Endothelial cell of umbilical vein (primary cell): ENCODE measurements at regions not wholly inside any gene's neighbourhood (a gene's known extent, or its start where the extent isn't known, plus 50 kb on each side); places are given as distances from the start of the nearest gene placed in this dataset.

ENCODE experiments used
- BruUV-seq: library from RNA; stranded (reverse); fragments of 400-500 nt; replicated peaks from 2 replicates; lab custom pipeline; 2021; lab: Mats Ljungman, UMichigan
- CTCF ChIA-PET: fragments of 300-600, 350-600 bp; sonication (Branson Sonifier 250); formaldehyde crosslinking; loops from one replicate; lab custom pipeline; 2021; ENCODE audit warnings: antibody characterized with exemption, inconsistent platforms; lab: Charles Lee
- POLR2A ChIA-PET: fragments of 300-600, 350-600 bp; sonication (Branson Sonifier 250); formaldehyde crosslinking; loops from one replicate; lab custom pipeline; 2021; ENCODE audit warnings: antibody characterized with exemption, inconsistent platforms; lab: Charles Lee
- DNase-seq: peaks from one replicate; pipeline ENCODE4 v3.0.0-alpha.2; 2011; ENCODE audit warnings: low read depth, low spot score
- FAIRE-seq: peaks from 2 replicates; lab custom pipeline; 2011; peaks lifted over from hg19 to GRCh38; lab: Jason Lieb, UNC
- H2AFZ ChIP-seq: 2 replicates; pipeline ENCODE4 v1.6.0; 2012; ENCODE audit warnings: low read depth, low read length, control low read depth, inconsistent platforms
- H3K27ac ChIP-seq: 2 replicates; pipeline ENCODE4 v1.5.1; 2011; ENCODE audit warnings: low read depth, mild to moderate bottlenecking, control low read depth, low read length, moderate library complexity; ENCODE audit not compliant: insufficient read depth
- H3K27me3 ChIP-seq, 2 experiments: 2 replicates each; pipeline versions ENCODE4 v1.6.0 to v1.6.1; 2011; ENCODE audit warnings: low read length in 2 of 2, mixed read lengths in 1 of 2; ENCODE audit not compliant: control insufficient read depth in 2 of 2, insufficient read depth in 2 of 2
- H3K36me3 ChIP-seq, 2 experiments: 2 replicates in 1 of 2; 3 replicates in 1 of 2; pipeline ENCODE4 v1.5.1; 2011; ENCODE audit warnings: low read length in 2 of 2, mild to moderate bottlenecking in 1 of 2, moderate library complexity in 1 of 2; ENCODE audit not compliant: control insufficient read depth in 2 of 2, insufficient read depth in 2 of 2; ENCODE audit errors: extremely low read depth in 1 of 2
- H3K4me1 ChIP-seq: 3 replicates; pipeline ENCODE4 v1.5.1; 2011; ENCODE audit warnings: mild to moderate bottlenecking, low read length; ENCODE audit not compliant: control insufficient read depth, insufficient read depth; ENCODE audit errors: extremely low read depth
- H3K4me2 ChIP-seq: 2 replicates; pipeline ENCODE4 v1.6.1; 2011; ENCODE audit warnings: low read length, control low read depth, mixed read lengths; ENCODE audit not compliant: insufficient read depth
- H3K4me3 ChIP-seq, 3 experiments: fragments of 200-600 bp in 1 of 3; sonication (generic), shearing (Covaris generic) in 1 of 3; replicated peaks in 1 of 3; 2 replicates each; pipeline ENCODE4 v1.5.1; 2011 to 2016; ENCODE audit warnings: control low read depth in 3 of 3, low read length in 3 of 3, mild to moderate bottlenecking in 2 of 3, inconsistent platforms in 1 of 3, low read depth in 1 of 3, moderate library complexity in 1 of 3; ENCODE audit not compliant: insufficient read depth in 1 of 3
- H3K79me2 ChIP-seq: 2 replicates; pipeline ENCODE4 v1.6.0; 2012; ENCODE audit warnings: low read length, inconsistent platforms; ENCODE audit not compliant: control insufficient read depth, insufficient read depth
- H3K9ac ChIP-seq: replicated peaks from 2 replicates; pipeline ENCODE3; 2011; ENCODE audit warnings: low read length, control low read depth; ENCODE audit not compliant: insufficient read depth; ENCODE audit errors: extremely low read depth
- H3K9me1 ChIP-seq: replicated peaks from 3 replicates; pipeline ENCODE4 v1.6.0; 2011; ENCODE audit warnings: mild to moderate bottlenecking, low read length; ENCODE audit not compliant: control insufficient read depth, insufficient read depth; ENCODE audit errors: extremely low read depth
- H3K9me3 ChIP-seq: replicated peaks from 2 replicates; pipeline ENCODE4 v1.5.1; 2012; ENCODE audit warnings: low read length, inconsistent platforms; ENCODE audit not compliant: control insufficient read depth, insufficient read depth
- H4K20me1 ChIP-seq: replicated peaks from 2 replicates; pipeline ENCODE3; 2011; ENCODE audit warnings: mild to moderate bottlenecking, low read length; ENCODE audit not compliant: control insufficient read depth, insufficient read depth; ENCODE audit errors: extremely low read depth
- CTCF ChIP-seq, 2 donors: IDR thresholded peaks; 1 replicate in 1 of 2; 2 replicates in 1 of 2; pipeline ENCODE4 v1.5.1; 2011; ENCODE audit warnings: low read length in 2 of 2, mild to moderate bottlenecking in 2 of 2, moderate library complexity in 2 of 2, control low read depth in 1 of 2, inconsistent platforms in 1 of 2, low read depth in 1 of 2; ENCODE audit not compliant: insufficient read depth in 1 of 2; ENCODE audit errors: extremely low read depth in 1 of 2
- EZH2 ChIP-seq: IDR thresholded peaks from 2 replicates; pipeline ENCODE4 v1.6.1; 2012; ENCODE audit warnings: borderline replicate concordance, low read depth, mild to moderate bottlenecking, moderate library complexity, low read length, inconsistent platforms; ENCODE audit not compliant: severe bottlenecking
- FOS ChIP-seq: IDR thresholded peaks from 2 replicates; pipeline ENCODE4 v1.6.1; 2011; ENCODE audit warnings: mild to moderate bottlenecking, low read length, moderate library complexity, borderline replicate concordance; ENCODE audit not compliant: insufficient read depth
- GATA2 ChIP-seq: IDR thresholded peaks from 2 replicates; pipeline ENCODE4 v1.7.0; 2011; ENCODE audit warnings: low read depth, mild to moderate bottlenecking, moderate library complexity, mixed read lengths, low read length; ENCODE audit not compliant: insufficient read length, insufficient read depth
- JUN ChIP-seq: IDR thresholded peaks from 2 replicates; pipeline ENCODE4 v1.6.1; 2011; ENCODE audit warnings: borderline replicate concordance, low read depth; ENCODE audit not compliant: insufficient read length, insufficient read depth
- MAX ChIP-seq: IDR thresholded peaks from 2 replicates; pipeline ENCODE4 v1.6.1; 2011; ENCODE audit not compliant: insufficient read depth, insufficient read length
- MYC ChIP-seq: IDR thresholded peaks from one replicate; pipeline ENCODE4 v1.6.1; 2011; ENCODE audit warnings: mild to moderate bottlenecking, low read depth, low read length
- POLR2A ChIP-seq: IDR thresholded peaks from 2 replicates; pipeline ENCODE4 v1.6.1; 2012; ENCODE audit warnings: low read depth, mild to moderate bottlenecking, control low read depth, low read length
- POLR2AphosphoS5 ChIP-seq: IDR thresholded peaks from 2 replicates; pipeline ENCODE4 v1.6.1; 2012; ENCODE audit warnings: low read depth, mild to moderate bottlenecking, control low read depth, low read length, moderate library complexity; ENCODE audit not compliant: insufficient read depth
- dilution Hi-C: fragments of 300-500 bp; cut with MboI; formaldehyde crosslinking; loops from one replicate; pipeline ENCODE4 v1.15.0; 2019; ENCODE audit warnings: low sequenced_read_pairs; ENCODE audit not compliant: extremely low pct_ligation_motif_present
- intact Hi-C: fragments of 100-400 bp; cut with micrococcal nuclease; formaldehyde crosslinking; loops from one replicate; pipeline ENCODE4 v1.10.0; 2022

- H3K27me3 ChIP-seq, result peaks cover 9 to 10% of the 10 kb centered on the region in 2 experiments
- TF ChIP-seq MYC (no peak), JUN (no peak), MAX (no peak), GATA2 (no peak), EZH2 (no peak), CTCF (IDR thresholded peaks at IDR 0.05; ENCODE audit: extremely low read depth in 1 of 2, insufficient read depth in 1 of 2, low read depth in 1 of 2, low read length in 2 of 2) (no peak), POLR2AphosphoS5 (no peak), FOS (no peak), POLR2A (no peak)
- dilution Hi-C loops, result loop anchor here (25.0 kb wide), 1 partner anchor 142 kb away; the partner anchor contains the start of gene PCDH1
- no peaks in the 10 kb centered on the region for H3K4me1 ChIP-seq
- POLR2A ChIA-PET, result no interaction called here
- no peak overlapping the region for H3K9ac ChIP-seq
- no peak overlapping the region for H3K4me3 ChIP-seq
- no peaks in the 10 kb centered on the region for H3K9me1 ChIP-seq
- intact Hi-C loops, result no loop called here
- CTCF ChIA-PET, result no interaction called here
- H3K36me3 ChIP-seq, result no peaks in the 10 kb centered on the region
- H3K27ac ChIP-seq, result no peak overlapping the region
- no peak overlapping the region for H2AFZ ChIP-seq
- DNase-seq, result no peak
- no peaks in the 10 kb centered on the region for H3K9me3 ChIP-seq
- no TSS peak for BruUV-seq
- H3K79me2 ChIP-seq, result no peaks in the 10 kb centered on the region
- no peaks in the 10 kb centered on the region for H4K20me1 ChIP-seq
- FAIRE-seq, result no peak
- H3K4me2 ChIP-seq, result no peak overlapping the region
Measured at GRCh38 chr5:141745390-141745789, 63.4 kb upstream of the ARAP3 start.
